ENCODE measurements at regions not wholly inside any gene's neighbourhood (a gene's known extent, or its start where the extent isn't known, plus 50 kb on each side); places are given as distances from the start of the nearest gene placed in this dataset.

- Mint-ChIP-seq H3K4me1 (no peaks in the 10 kb centered on the region), H3K27me3 (ENCODE audit: low read depth in 3 of 3) (peaks cover 0 to 4% (median 2%) of the 10 kb centered on the region in 3 donors), H3K36me3 (no peaks in the 10 kb centered on the region), H3K4me3 (no peak overlapping the region), H3K27ac (no peak overlapping the region), H3K9me3 (no peaks in the 10 kb centered on the region)
- H3K27ac ChIP-seq (ENCODE audit: low read depth in 1 of 2, low read length in 2 of 2) = no peak overlapping the region
- H3K9me3 ChIP-seq (replicated peaks in 1 of 2; ENCODE audit: control insufficient read depth in 1 of 2, insufficient read depth in 1 of 2, low read length in 2 of 2) = no peaks in the 10 kb centered on the region
- H3K27me3 ChIP-seq (ENCODE audit: control insufficient read depth in 2 of 2, insufficient read depth in 2 of 2, low read length in 2 of 2) = peaks cover 0 to 2% of the 10 kb centered on the region in 2 donors
- H3K4me1 ChIP-seq (ENCODE audit: control insufficient read depth in 1 of 2, insufficient read depth in 2 of 2, low read length in 2 of 2) = no peaks in the 10 kb centered on the region
- WGBS (ENCODE audit: insufficient coverage) = no CpG with 5 or more reads among the region's 5 CpGs
- intact Hi-C loops (cut with micrococcal nuclease) = no loop called here
- no peak overlapping the region for H3K4me3 ChIP-seq (replicated peaks in 1 of 3; ENCODE audit: low read depth in 2 of 3, low read length in 3 of 3)
- H4K20me1 ChIP-seq (ENCODE audit: insufficient read depth, low read length) = no peaks in the 10 kb centered on the region
- no peak overlapping the region for H2AFZ ChIP-seq (ENCODE audit: insufficient read depth, low read depth, low read length, poor library complexity, severe bottlenecking)
- no peak overlapping the region for H3K4me2 ChIP-seq (replicated peaks; ENCODE audit: extremely low read depth, low read length, poor library complexity, severe bottlenecking)
- no peaks in the 10 kb centered on the region for H3K36me3 ChIP-seq (replicated peaks in 1 of 2; ENCODE audit: control insufficient read depth in 1 of 2, insufficient read depth in 2 of 2, low read length in 2 of 2)
- no peak for DNase-seq
- TF ChIP-seq, protein P1, sequence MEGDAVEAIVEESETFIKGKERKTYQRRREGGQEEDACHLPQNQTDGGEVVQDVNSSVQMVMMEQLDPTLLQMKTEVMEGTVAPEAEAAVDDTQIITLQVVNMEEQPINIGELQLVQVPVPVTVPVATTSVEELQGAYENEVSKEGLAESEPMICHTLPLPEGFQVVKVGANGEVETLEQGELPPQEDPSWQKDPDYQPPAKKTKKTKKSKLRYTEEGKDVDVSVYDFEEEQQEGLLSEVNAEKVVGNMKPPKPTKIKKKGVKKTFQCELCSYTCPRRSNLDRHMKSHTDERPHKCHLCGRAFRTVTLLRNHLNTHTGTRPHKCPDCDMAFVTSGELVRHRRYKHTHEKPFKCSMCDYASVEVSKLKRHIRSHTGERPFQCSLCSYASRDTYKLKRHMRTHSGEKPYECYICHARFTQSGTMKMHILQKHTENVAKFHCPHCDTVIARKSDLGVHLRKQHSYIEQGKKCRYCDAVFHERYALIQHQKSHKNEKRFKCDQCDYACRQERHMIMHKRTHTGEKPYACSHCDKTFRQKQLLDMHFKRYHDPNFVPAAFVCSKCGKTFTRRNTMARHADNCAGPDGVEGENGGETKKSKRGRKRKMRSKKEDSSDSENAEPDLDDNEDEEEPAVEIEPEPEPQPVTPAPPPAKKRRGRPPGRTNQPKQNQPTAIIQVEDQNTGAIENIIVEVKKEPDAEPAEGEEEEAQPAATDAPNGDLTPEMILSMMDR (IDR thresholded peaks at IDR 0.05) = no peak
- H3K9ac ChIP-seq (ENCODE audit: insufficient read depth, low read length, poor library complexity, severe bottlenecking) = no peak overlapping the region
- no peaks in the 10 kb centered on the region for H3K79me2 ChIP-seq (ENCODE audit: insufficient read depth, low read length)
Measured at GRCh38 chrX:36947214-36947613, 61.0 kb upstream of the FAM47C start.

- intact Hi-C loops (cut with micrococcal nuclease) = no loop called here
- peaks cover 0 to 4% of the 10 kb centered on the region in 2 donors for H3K27me3 ChIP-seq (ENCODE audit: control insufficient read depth in 2 of 2, insufficient read depth in 2 of 2, low read length in 2 of 2)
- H3K27me3 Mint-ChIP-seq (ENCODE audit: low read depth in 3 of 3) = peaks cover 2 to 9% (median 6%) of the 10 kb centered on the region in 3 donors
- H3K9ac ChIP-seq (ENCODE audit: insufficient read depth, low read length, poor library complexity, severe bottlenecking) = no peak overlapping the region
- H2AFZ ChIP-seq (ENCODE audit: insufficient read depth, low read depth, low read length, poor library complexity, severe bottlenecking) = no peak overlapping the region
- no peak overlapping the region for H3K27ac ChIP-seq (ENCODE audit: low read depth in 1 of 2, low read length in 2 of 2)
- no peaks in the 10 kb centered on the region for H3K9me3 Mint-ChIP-seq
- no peaks in the 10 kb centered on the region for H3K9me3 ChIP-seq (replicated peaks in 1 of 2; ENCODE audit: control insufficient read depth in 1 of 2, insufficient read depth in 1 of 2, low read length in 2 of 2)
- no peak overlapping the region for H3K4me3 ChIP-seq (replicated peaks in 1 of 3; ENCODE audit: low read depth in 2 of 3, low read length in 3 of 3)
- H3K79me2 ChIP-seq (ENCODE audit: insufficient read depth, low read length) = no peaks in the 10 kb centered on the region
- TF ChIP-seq, protein P1 (IDR thresholded peaks at IDR 0.05) = no peak
- no peaks in the 10 kb centered on the region for H3K36me3 Mint-ChIP-seq
- H3K4me1 Mint-ChIP-seq = no peaks in the 10 kb centered on the region
- no peak overlapping the region for H3K4me3 Mint-ChIP-seq
- H4K20me1 ChIP-seq (ENCODE audit: insufficient read depth, low read length) = no peaks in the 10 kb centered on the region
- H3K4me1 ChIP-seq (ENCODE audit: control insufficient read depth in 1 of 2, insufficient read depth in 2 of 2, low read length in 2 of 2) = no peaks in the 10 kb centered on the region
- no CpG with 5 or more reads among the region's 4 CpGs for WGBS (ENCODE audit: insufficient coverage)
- H3K27ac Mint-ChIP-seq = no peak overlapping the region
- H3K36me3 ChIP-seq (replicated peaks in 1 of 2; ENCODE audit: control insufficient read depth in 1 of 2, insufficient read depth in 2 of 2, low read length in 2 of 2) = no peaks in the 10 kb centered on the region
- no peak for DNase-seq
- no peak overlapping the region for H3K4me2 ChIP-seq (replicated peaks; ENCODE audit: extremely low read depth, low read length, poor library complexity, severe bottlenecking)
Measured at GRCh38 chrX:36950495-36951253, 57.5 kb upstream of the FAM47C start.

Data from CD14-positive monocyte (primary cell).